IMR-90 (cell line): ENCODE measurements at regions not wholly inside any gene's neighbourhood (a gene's known extent, or its start where the extent isn't known, plus 50 kb on each side); places are given as distances from the start of the nearest gene placed in this dataset.

ENCODE experiments used
- ATAC-seq: fragments of 200-7000 bp; cut with Tn5 transposase; 2 replicates; pipeline ENCODE4 v1.9.1; 2020; ENCODE audit warnings: low read depth, mild to moderate bottlenecking, moderate library complexity
- BruUV-seq: library from RNA; stranded (reverse); fragments of 400-500 nt; replicated peaks from 2 replicates; lab custom pipeline; 2021; lab: Mats Ljungman, UMichigan
- CTCF ChIA-PET: fragments of 300-600 bp; formaldehyde crosslinking; extraction: SDS; loops from one replicate; lab custom pipeline; 2021; ENCODE audit warnings: antibody characterized with exemption; lab: Yijun Ruan, JAX
- POLR2A ChIA-PET: fragments of 300-600 bp; sonication (Branson Sonifier 250); formaldehyde crosslinking; loops from one replicate; lab custom pipeline; 2022; ENCODE audit warnings: antibody characterized with exemption; ENCODE audit not compliant: unreplicated experiment; lab: Charles Lee
- DNase-seq: peaks from one replicate; pipeline ENCODE4 v3.0.0; 2013
- H2AFZ ChIP-seq: replicated peaks from 2 replicates; pipeline ENCODE3; 2013; ENCODE audit warnings: low read length, mild to moderate bottlenecking; ENCODE audit not compliant: poor library complexity
- H2AK5ac ChIP-seq: 2 replicates; pipeline ENCODE4 v1.6.1; 2013; ENCODE audit warnings: low read depth, low read length, inconsistent platforms
- H2AK9ac ChIP-seq: replicated peaks from 2 replicates; pipeline ENCODE3; 2013; ENCODE audit warnings: mild to moderate bottlenecking, low read depth, low read length, moderate library complexity; ENCODE audit not compliant: poor library complexity
- H2BK120ac ChIP-seq: 2 replicates; pipeline ENCODE4 v1.6.1; 2013; ENCODE audit warnings: low read depth, low read length, inconsistent platforms
- H2BK15ac ChIP-seq: 3 replicates; pipeline ENCODE4 v1.6.1; 2013; ENCODE audit warnings: low read depth, low read length, inconsistent platforms
- H2BK20ac ChIP-seq: 2 replicates; pipeline ENCODE4 v1.6.1; 2013; ENCODE audit warnings: low read depth, mild to moderate bottlenecking, inconsistent platforms, low read length, moderate library complexity
- H2BK5ac ChIP-seq: 2 replicates; pipeline ENCODE4 v1.6.1; 2013; ENCODE audit warnings: mild to moderate bottlenecking, low read depth, low read length, inconsistent platforms; ENCODE audit not compliant: poor library complexity, severe bottlenecking
- H3K14ac ChIP-seq: replicated peaks from 2 replicates; pipeline ENCODE4 v1.6.1; 2013; ENCODE audit warnings: low read depth, low read length, inconsistent platforms
- H3K18ac ChIP-seq: 2 replicates; pipeline ENCODE4 v1.6.1; 2013; ENCODE audit warnings: low read depth, low read length, control low read depth
- H3K23ac ChIP-seq: 2 replicates; pipeline ENCODE4 v1.6.1; 2013; ENCODE audit warnings: low read depth, low read length, inconsistent platforms
- H3K27ac ChIP-seq: 2 replicates; pipeline ENCODE4 v1.5.1; 2013; ENCODE audit warnings: mild to moderate bottlenecking, control low read depth, low read length; ENCODE audit not compliant: insufficient read depth
- H3K27me3 ChIP-seq: 2 replicates; pipeline ENCODE4 v1.6.1; 2013; ENCODE audit warnings: low read length; ENCODE audit not compliant: control insufficient read depth, insufficient read depth
- H3K36me3 ChIP-seq: 2 replicates; pipeline ENCODE4 v1.6.1; 2013; ENCODE audit warnings: low read length, mixed read lengths; ENCODE audit not compliant: control insufficient read depth, insufficient read depth
- H3K4ac ChIP-seq: 2 replicates; pipeline ENCODE4 v1.6.1; 2013; ENCODE audit warnings: low read depth, low read length, inconsistent platforms
- H3K4me1 ChIP-seq: 2 replicates; pipeline ENCODE4 v1.6.1; 2013; ENCODE audit warnings: low read length, mixed read lengths; ENCODE audit not compliant: control insufficient read depth, insufficient read depth
- H3K4me2 ChIP-seq: 2 replicates; pipeline ENCODE4 v1.6.1; 2013; ENCODE audit warnings: low read depth, mild to moderate bottlenecking, control low read depth, low read length, moderate library complexity
- H3K4me3 ChIP-seq: 2 replicates; pipeline ENCODE4 v1.5.1; 2013; ENCODE audit warnings: low read depth, mild to moderate bottlenecking, control low read depth, low read length, moderate library complexity; ENCODE audit not compliant: insufficient read depth
- H3K56ac ChIP-seq: 2 replicates; pipeline ENCODE4 v1.6.1; 2013; ENCODE audit warnings: low read length, inconsistent platforms; ENCODE audit not compliant: insufficient read depth; ENCODE audit errors: extremely low read depth
- H3K79me1 ChIP-seq, 2 experiments: 2 replicates each; pipeline ENCODE4 v1.6.1; 2013; ENCODE audit warnings: low read length in 2 of 2, inconsistent platforms in 1 of 2, low read depth in 1 of 2
- H3K9ac ChIP-seq: 2 replicates; pipeline ENCODE4 v1.6.1; 2013; ENCODE audit warnings: low read depth, low read length, control low read depth
- H3K9me1 ChIP-seq: 2 replicates; pipeline ENCODE4 v1.6.1; 2013; ENCODE audit warnings: low read length, inconsistent platforms; ENCODE audit not compliant: insufficient read depth
- H3K9me3 ChIP-seq: 2 replicates; pipeline ENCODE4 v1.6.1; 2013; ENCODE audit warnings: low read length; ENCODE audit not compliant: control insufficient read depth, insufficient read depth
- H4K20me1 ChIP-seq: 2 replicates; pipeline ENCODE4 v1.6.1; 2013; ENCODE audit warnings: low read length, inconsistent platforms; ENCODE audit not compliant: insufficient read depth
- H4K5ac ChIP-seq: 2 replicates; pipeline ENCODE4 v1.6.1; 2013; ENCODE audit warnings: mild to moderate bottlenecking, low read depth, low read length, control low read depth
- H4K8ac ChIP-seq, 2 experiments: 2 replicates each; pipeline ENCODE4 v1.6.1; 2013; ENCODE audit warnings: low read depth in 2 of 2, low read length in 2 of 2, control low read depth in 1 of 2, inconsistent platforms in 1 of 2
- H4K91ac ChIP-seq: 2 replicates; pipeline ENCODE4 v1.6.1; 2013; ENCODE audit warnings: low read depth, low read length, inconsistent platforms; ENCODE audit not compliant: insufficient read depth
- CEBPB ChIP-seq: IDR thresholded peaks from 2 replicates; pipeline ENCODE4 v1.6.1; 2012; ENCODE audit warnings: low read depth, low read length, improper control_type of control experiment
- CTCF ChIP-seq: conservative IDR thresholded peaks from 2 replicates; pipeline ENCODE4 v1.5.1; 2012; ENCODE audit warnings: mild to moderate bottlenecking, low read depth, low read length, improper control_type of control experiment
- ELK1 ChIP-seq: fragments of 150-350 bp; IDR thresholded peaks from 2 replicates; pipeline ENCODE4 v1.6.1; 2016; ENCODE audit warnings: low read depth, mild to moderate bottlenecking, low read length, moderate library complexity, borderline replicate concordance
- FOS ChIP-seq: fragments of 150-350 bp; IDR thresholded peaks from 2 replicates; pipeline ENCODE4 v1.6.1; 2016; ENCODE audit warnings: low read depth, low read length
- MAFK ChIP-seq: IDR thresholded peaks from 2 replicates; pipeline ENCODE4 v1.6.1; 2012; ENCODE audit warnings: low read depth, low read length, improper control_type of control experiment
- MAZ ChIP-seq: IDR thresholded peaks from 2 replicates; pipeline ENCODE4 v1.6.1; 2012; ENCODE audit warnings: low read depth, mild to moderate bottlenecking, low read length, improper control_type of control experiment, moderate library complexity, borderline replicate concordance
- MXI1 ChIP-seq: IDR thresholded peaks from 2 replicates; pipeline ENCODE4 v1.6.1; 2012; ENCODE audit warnings: low read depth, mild to moderate bottlenecking, low read length, moderate library complexity, borderline replicate concordance
- POLR2A ChIP-seq: IDR thresholded peaks from 2 replicates; pipeline ENCODE4 v1.6.1; 2012; ENCODE audit warnings: mild to moderate bottlenecking, low read depth, low read length
- RAD21 ChIP-seq: IDR thresholded peaks from 2 replicates; pipeline ENCODE4 v1.6.1; 2012; ENCODE audit warnings: low read length, improper control_type of control experiment
- RCOR1 ChIP-seq: IDR thresholded peaks from 2 replicates; pipeline ENCODE4 v1.6.1; 2012; ENCODE audit warnings: mild to moderate bottlenecking, low read length, improper control_type of control experiment; ENCODE audit not compliant: insufficient replicate concordance
- RFX5 ChIP-seq: IDR thresholded peaks from 2 replicates; pipeline ENCODE4 v1.8.0; 2012; ENCODE audit warnings: low read depth, mild to moderate bottlenecking, low read length, moderate library complexity
- USF2 ChIP-seq: fragments of 150-350 bp; IDR thresholded peaks from 2 replicates; pipeline ENCODE4 v1.6.1; 2017; ENCODE audit warnings: mild to moderate bottlenecking, antibody characterized with exemption, low read length, low read depth
- WGBS, 2 experiments: methylation state at CpG; one replicate each; pipeline versions ENCODE4 v1.1.5 to v1.1.7; 2013; ENCODE audit warnings: missing lambda C conversion rate in 2 of 2; ENCODE audit not compliant: insufficient read length in 1 of 2; ENCODE audit errors: extremely low coverage in 2 of 2; 5-methylcytosine and 5-hydroxymethylcytosine counted together
- dilution Hi-C: fragments of 300-500 bp; cut with HindIII; formaldehyde crosslinking; loops from one replicate; pipeline ENCODE4 v1.14.3; 2018; ENCODE audit warnings: low sequenced_read_pairs; ENCODE audit not compliant: unreplicated experiment
- in situ Hi-C: fragments of 300-500 bp; cut with MboI; formaldehyde crosslinking; loops from 3 replicates; pipeline ENCODE4 v1.14.3; 2019; ENCODE audit warnings: low sequenced_read_pairs, inconsistent platforms, mixed read lengths
- intact Hi-C: fragments of 100-400 bp; cut with micrococcal nuclease; formaldehyde crosslinking; loops from 2 replicates; pipeline ENCODE4 v1.10.0; 2022

GRCh38 chrX:121308276-121308805 is 260.9 kb downstream of the GLUD2 start:
- Histone ChIP-seq H2BK120ac (no peak overlapping the region), H2BK20ac (no peak overlapping the region), H2AK9ac (no peak overlapping the region), H3K27me3 (no peaks in the 10 kb centered on the region), H2AFZ (no peak overlapping the region), H4K5ac (no peak overlapping the region), H3K4me2 (no peak overlapping the region), H2BK5ac (no peak overlapping the region), H3K79me1 (no peaks in the 10 kb centered on the region), H3K9ac (no peak overlapping the region), H3K4ac (no peak overlapping the region), H3K56ac (no peak overlapping the region), H2BK15ac (no peak overlapping the region), H2AK5ac (no peak overlapping the region), H3K14ac (no peak overlapping the region), H3K9me3 (no peaks in the 10 kb centered on the region), H4K91ac (no peak overlapping the region), H3K23ac (no peak overlapping the region), H3K4me3 (no peak overlapping the region), H4K8ac (no peak overlapping the region), H3K9me1 (no peaks in the 10 kb centered on the region), H3K4me1 (no peaks in the 10 kb centered on the region), H3K36me3 (no peaks in the 10 kb centered on the region), H4K20me1 (no peaks in the 10 kb centered on the region), H3K18ac (no peak overlapping the region), H3K27ac (no peak overlapping the region)
- no TSS peak for BruUV-seq
- dilution Hi-C loops: no loop called here
- intact Hi-C loops: no loop called here
- no peak for TF ChIP-seq POLR2A
- TF ChIP-seq USF2: no peak
- TF ChIP-seq MAFK: no peak
- TF ChIP-seq CEBPB: no peak
- no peak for TF ChIP-seq FOS
- TF ChIP-seq CTCF: no peak
- TF ChIP-seq RCOR1: no peak
- no peak; the same call in 1 of the 2 replicates for TF ChIP-seq RAD21
- TF ChIP-seq MAZ: no peak
- no peak for TF ChIP-seq RFX5
- no peak for TF ChIP-seq MXI1
- no peak for TF ChIP-seq ELK1
- ChIA-PET POLR2A (no interaction called here), CTCF (interaction anchor here (0.6 to 0.7 kb wide), 2 partner anchors 15 to 524 kb away, joined by 3 to 4 read pairs; no protein-coding TSS in a partner anchor)
- no CpG with 5 or more reads among the region's 3 CpGs for WGBS, 2 experiments
- no peak for DNase-seq
- in situ Hi-C loops: no loop called here
- ATAC-seq: no peak
